ENCODE measurements at regions not wholly inside any gene's neighbourhood (a gene's known extent, or its start where the extent isn't known, plus 50 kb on each side); places are given as distances from the start of the nearest gene placed in this dataset.

DNA sequence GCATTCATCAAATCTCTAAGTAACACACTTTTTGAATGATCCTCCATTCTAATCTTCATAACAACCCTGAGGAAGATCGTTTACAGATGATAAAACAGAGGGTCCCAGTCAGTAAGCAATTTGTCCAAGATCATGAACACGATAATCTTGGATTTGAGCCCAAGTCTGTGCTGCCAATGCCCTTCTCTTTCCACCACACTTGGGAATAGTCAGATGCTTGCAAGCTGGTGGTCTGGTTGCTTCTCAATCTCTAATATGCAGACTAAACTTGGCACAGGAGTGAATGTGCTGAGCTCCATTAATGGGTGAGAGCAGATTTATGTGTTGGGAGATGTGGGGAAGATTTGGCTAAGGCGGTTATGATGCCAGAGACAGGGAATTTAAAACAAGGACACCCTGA is 430.6 kb upstream of the DAB1 start:
- TF ChIP-seq CTCF (IDR thresholded peaks at IDR 0.05) (no peak), POLR2AphosphoS5 (IDR thresholded peaks at IDR 0.05) (no peak), POLR2A (IDR thresholded peaks at IDR 0.05) (no peak)
